Keratinocyte (primary cell): ENCODE measurements at regions not wholly inside any gene's neighbourhood (a gene's known extent, or its start where the extent isn't known, plus 50 kb on each side); places are given as distances from the start of the nearest gene placed in this dataset.

Experiments
- DNase-seq: peaks from one replicate; pipeline ENCODE4 v3.0.0-alpha.2; 2011; ENCODE audit warnings: low read depth, missing footprints, low spot score
- FAIRE-seq: peaks from 2 replicates; lab custom pipeline; 2011; peaks lifted over from hg19 to GRCh38; lab: Jason Lieb, UNC
- H2AFZ ChIP-seq: 2 replicates; pipeline ENCODE4 v1.6.0; 2012; ENCODE audit warnings: low read length, control low read depth, inconsistent platforms; ENCODE audit not compliant: control insufficient read depth
- H3K27ac ChIP-seq: 2 replicates; pipeline ENCODE4 v1.5.1; 2011; ENCODE audit warnings: low read length; ENCODE audit not compliant: control insufficient read depth, insufficient read depth
- H3K27me3 ChIP-seq: 3 replicates; pipeline ENCODE4 v1.6.0; 2011; ENCODE audit warnings: low read length; ENCODE audit not compliant: control insufficient read depth, insufficient read depth; ENCODE audit errors: extremely low read depth
- H3K36me3 ChIP-seq, 2 experiments: 2 replicates in 1 of 2; 3 replicates in 1 of 2; pipeline ENCODE4 v1.5.1; 2011; ENCODE audit warnings: low read length in 2 of 2, mild to moderate bottlenecking in 1 of 2; ENCODE audit not compliant: control insufficient read depth in 2 of 2, insufficient read depth in 2 of 2; ENCODE audit errors: extremely low read depth in 1 of 2
- H3K4me1 ChIP-seq: 3 replicates; pipeline ENCODE4 v1.5.1; 2011; ENCODE audit warnings: low read length; ENCODE audit not compliant: control insufficient read depth, insufficient read depth; ENCODE audit errors: extremely low read depth
- H3K4me2 ChIP-seq: 3 replicates; pipeline ENCODE4 v1.6.0; 2011; ENCODE audit warnings: low read depth, low read length; ENCODE audit not compliant: control insufficient read depth, insufficient read depth; ENCODE audit errors: extremely low read depth
- H3K4me3 ChIP-seq, 3 experiments: fragments of 200-600 bp in 1 of 3; sonication (generic) in 1 of 3; 2 replicates in 2 of 3; 3 replicates in 1 of 3; pipeline ENCODE4 v1.5.1; 2011 to 2016; ENCODE audit warnings: low read length in 3 of 3, mild to moderate bottlenecking in 3 of 3, control low read depth in 2 of 3, inconsistent platforms in 1 of 3, low read depth in 1 of 3, mixed read lengths in 1 of 3, mixed run types in 1 of 3, moderate library complexity in 1 of 3; ENCODE audit not compliant: control insufficient read depth in 2 of 3, insufficient read depth in 2 of 3; ENCODE audit errors: extremely low read depth in 1 of 3
- H3K79me2 ChIP-seq: 2 replicates; pipeline ENCODE4 v1.6.0; 2012; ENCODE audit warnings: low read length; ENCODE audit not compliant: control insufficient read depth, insufficient read depth
- H3K9ac ChIP-seq: 3 replicates; pipeline ENCODE4 v1.6.0; 2011; ENCODE audit warnings: low read length; ENCODE audit not compliant: control insufficient read depth, insufficient read depth; ENCODE audit errors: extremely low read depth
- H3K9me1 ChIP-seq: 3 replicates; pipeline ENCODE4 v1.6.0; 2011; ENCODE audit warnings: low read length; ENCODE audit not compliant: control insufficient read depth, insufficient read depth; ENCODE audit errors: extremely low read depth
- H3K9me3 ChIP-seq: 2 replicates; pipeline ENCODE4 v1.5.1; 2012; ENCODE audit warnings: low read depth, low read length; ENCODE audit not compliant: control insufficient read depth
- H4K20me1 ChIP-seq: 3 replicates; pipeline ENCODE4 v1.6.0; 2011; ENCODE audit warnings: low read length; ENCODE audit not compliant: control insufficient read depth, insufficient read depth; ENCODE audit errors: extremely low read depth
- EZH2 ChIP-seq: IDR thresholded peaks from one replicate; pipeline ENCODE4 v1.6.1; 2012; ENCODE audit warnings: inconsistent platforms, mild to moderate bottlenecking, low read length, moderate library complexity
- dilution Hi-C: fragments of 300-500 bp; cut with MboI; formaldehyde crosslinking; loops from one replicate; pipeline ENCODE4 v1.7.0; 2020; ENCODE audit warnings: low sequenced_read_pairs; ENCODE audit not compliant: extremely low pct_ligation_motif_present
- TF ChIP-seq, protein P1 (sequence below), 3 experiments: IDR thresholded peaks in 1 of 3; conservative IDR thresholded peaks in 1 of 3; optimal IDR thresholded peaks in 1 of 3; 2 replicates in 2 of 3; 3 replicates in 1 of 3; pipeline versions ENCODE3 to v1.5.1; 2011; ENCODE audit warnings: low read length in 3 of 3, mild to moderate bottlenecking in 3 of 3, moderate library complexity in 2 of 3, control low read depth in 1 of 3, inconsistent platforms in 1 of 3; ENCODE audit not compliant: insufficient read depth in 2 of 3; ENCODE audit errors: extremely low read depth in 1 of 3

DNA sequence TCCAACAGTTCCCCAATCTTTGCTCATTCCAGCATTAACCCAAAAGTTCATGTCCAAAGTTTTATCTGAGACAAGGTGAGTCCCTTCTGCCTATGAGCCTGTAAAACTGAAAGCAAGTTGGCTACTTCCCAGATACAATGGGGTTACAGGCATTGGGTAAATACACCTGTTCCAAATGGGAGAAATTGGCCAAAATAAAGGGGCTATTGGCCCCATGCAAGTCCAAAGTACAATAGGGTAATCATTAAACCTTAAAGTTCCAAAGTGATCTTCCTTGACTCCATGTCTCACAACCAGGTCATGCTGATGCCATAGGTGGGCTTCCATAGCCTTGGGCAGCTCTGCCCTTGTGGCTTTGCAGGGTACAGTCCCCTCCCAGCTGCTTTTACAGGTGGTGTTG is 511.7 kb upstream of the KLHL4 start:
- Histone ChIP-seq H3K4me1 (no peaks in the 10 kb centered on the region), H3K4me2 (no peak overlapping the region), H3K9me1 (no peaks in the 10 kb centered on the region), H3K9ac (no peak overlapping the region), H4K20me1 (no peaks in the 10 kb centered on the region), H3K36me3 (no peaks in the 10 kb centered on the region), H3K27ac (no peak overlapping the region), H3K9me3 (no peaks in the 10 kb centered on the region), H3K4me3 (no peak overlapping the region), H3K27me3 (no peaks in the 10 kb centered on the region), H3K79me2 (no peaks in the 10 kb centered on the region), H2AFZ (no peak overlapping the region)
- TF ChIP-seq, protein P1, sequence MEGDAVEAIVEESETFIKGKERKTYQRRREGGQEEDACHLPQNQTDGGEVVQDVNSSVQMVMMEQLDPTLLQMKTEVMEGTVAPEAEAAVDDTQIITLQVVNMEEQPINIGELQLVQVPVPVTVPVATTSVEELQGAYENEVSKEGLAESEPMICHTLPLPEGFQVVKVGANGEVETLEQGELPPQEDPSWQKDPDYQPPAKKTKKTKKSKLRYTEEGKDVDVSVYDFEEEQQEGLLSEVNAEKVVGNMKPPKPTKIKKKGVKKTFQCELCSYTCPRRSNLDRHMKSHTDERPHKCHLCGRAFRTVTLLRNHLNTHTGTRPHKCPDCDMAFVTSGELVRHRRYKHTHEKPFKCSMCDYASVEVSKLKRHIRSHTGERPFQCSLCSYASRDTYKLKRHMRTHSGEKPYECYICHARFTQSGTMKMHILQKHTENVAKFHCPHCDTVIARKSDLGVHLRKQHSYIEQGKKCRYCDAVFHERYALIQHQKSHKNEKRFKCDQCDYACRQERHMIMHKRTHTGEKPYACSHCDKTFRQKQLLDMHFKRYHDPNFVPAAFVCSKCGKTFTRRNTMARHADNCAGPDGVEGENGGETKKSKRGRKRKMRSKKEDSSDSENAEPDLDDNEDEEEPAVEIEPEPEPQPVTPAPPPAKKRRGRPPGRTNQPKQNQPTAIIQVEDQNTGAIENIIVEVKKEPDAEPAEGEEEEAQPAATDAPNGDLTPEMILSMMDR (optimal IDR thresholded peaks at IDR 0.05 in 1 of 3, IDR thresholded peaks at IDR 0.05 in 1 of 3, conservative IDR thresholded peaks at IDR 0.05 in 1 of 3; ENCODE audit: extremely low read depth in 1 of 3, insufficient read depth in 2 of 3, low read length in 3 of 3) = no peak
- no peak for TF ChIP-seq EZH2
- DNase-seq (no peak), FAIRE-seq (no peak)
- dilution Hi-C loops = no loop called here

DNA sequence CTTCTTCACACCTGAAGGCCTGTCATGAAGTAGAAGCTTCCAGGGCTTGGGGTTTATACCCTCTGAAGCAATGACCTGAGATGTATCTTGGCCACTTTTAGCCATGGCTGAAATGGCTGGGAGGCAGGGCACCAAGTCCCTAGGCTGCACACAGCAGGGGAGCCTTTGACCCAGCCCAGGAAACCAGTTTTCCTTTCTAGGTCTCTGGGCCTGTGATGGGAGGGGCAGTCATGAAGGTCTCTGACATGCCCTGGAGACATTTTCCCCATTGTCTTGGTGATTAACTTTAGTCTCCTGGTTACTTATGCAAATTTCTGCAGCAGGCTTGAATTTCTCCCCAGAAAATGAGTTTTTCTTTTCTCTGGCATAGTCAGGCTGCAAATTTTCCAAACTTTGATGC is 511.0 kb upstream of the KLHL4 start:
- no peaks in the 10 kb centered on the region for H3K79me2 ChIP-seq
- H4K20me1 ChIP-seq = no peaks in the 10 kb centered on the region
- H3K4me2 ChIP-seq = no peak overlapping the region
- dilution Hi-C loops = no loop called here
- DNase-seq = no peak
- H3K36me3 ChIP-seq = no peaks in the 10 kb centered on the region
- H3K27ac ChIP-seq = no peak overlapping the region
- H3K9me1 ChIP-seq = no peaks in the 10 kb centered on the region
- FAIRE-seq = no peak
- H3K9me3 ChIP-seq = no peaks in the 10 kb centered on the region
- no peaks in the 10 kb centered on the region for H3K27me3 ChIP-seq
- no peak overlapping the region for H3K9ac ChIP-seq
- H3K4me1 ChIP-seq = no peaks in the 10 kb centered on the region
- no peak overlapping the region for H3K4me3 ChIP-seq
- no peak for TF ChIP-seq EZH2
- TF ChIP-seq, protein P1 (optimal IDR thresholded peaks at IDR 0.05 in 1 of 3, IDR thresholded peaks at IDR 0.05 in 1 of 3, conservative IDR thresholded peaks at IDR 0.05 in 1 of 3; ENCODE audit: extremely low read depth in 1 of 3, insufficient read depth in 2 of 3, low read length in 3 of 3) = no peak
- no peak overlapping the region for H2AFZ ChIP-seq
